Neural cell (in vitro differentiated cells): ENCODE measurements at regions not wholly inside any gene's neighbourhood (a gene's known extent, or its start where the extent isn't known, plus 50 kb on each side); places are given as distances from the start of the nearest gene placed in this dataset.

Experiments
- H2AFZ ChIP-seq: fragments of 200-600, 300-800 bp; sonication (generic), shearing (Covaris generic); 2 replicates; pipeline ENCODE4 v1.6.0; 2014; ENCODE audit warnings: low read depth, mild to moderate bottlenecking, antibody characterized with exemption, low read length, moderate library complexity
- H3F3A ChIP-seq: fragments of 200-600 bp; shearing (Covaris generic); 2 replicates; pipeline ENCODE4 v1.6.1; 2016; ENCODE audit warnings: mild to moderate bottlenecking, moderate library complexity, mixed read lengths, antibody characterized with exemption, low read length; ENCODE audit not compliant: insufficient read depth, poor library complexity, severe bottlenecking
- H3K27ac ChIP-seq: fragments of 200-600, 300-800 bp; sonication (generic), shearing (Covaris generic); 2 replicates; pipeline ENCODE4 v1.5.1; 2014; ENCODE audit warnings: mild to moderate bottlenecking, low read length, moderate library complexity
- H3K27me3 ChIP-seq: fragments of 300-800, 200-600 bp; sonication (generic), shearing (Covaris generic); 2 replicates; pipeline ENCODE4 v1.6.0; 2014; ENCODE audit warnings: mild to moderate bottlenecking, low read depth, low read length, moderate library complexity; ENCODE audit not compliant: insufficient read depth
- H3K36me3 ChIP-seq: fragments of 300-800, 200-600 bp; sonication (generic), shearing (Covaris generic); 2 replicates; pipeline ENCODE4 v1.5.1; 2014; ENCODE audit warnings: mild to moderate bottlenecking, antibody characterized with exemption, low read length, moderate library complexity; ENCODE audit not compliant: insufficient read depth
- H3K4me2 ChIP-seq: fragments of 300-800, 200-600 bp; sonication (generic), shearing (Covaris generic); 2 replicates; pipeline ENCODE4 v1.6.0; 2014; ENCODE audit warnings: mild to moderate bottlenecking, low read length
- H3K4me3 ChIP-seq: fragments of 300-800, 200-600 bp; sonication (generic), shearing (Covaris generic); 2 replicates; pipeline ENCODE4 v1.5.1; 2014; ENCODE audit warnings: mild to moderate bottlenecking, low read length, moderate library complexity
- H3K79me2 ChIP-seq: fragments of 200-600 bp; shearing (Covaris generic); replicated peaks from 2 replicates; pipeline ENCODE4 v1.6.0; 2014; ENCODE audit warnings: mild to moderate bottlenecking, low read length, moderate library complexity; ENCODE audit not compliant: insufficient read depth
- H3K9ac ChIP-seq: fragments of 300-800, 200-600 bp; sonication (generic), shearing (Covaris generic); 2 replicates; pipeline ENCODE4 v1.6.1; 2016; ENCODE audit warnings: mild to moderate bottlenecking, low read length, mixed read lengths
- H3K9me2 ChIP-seq: fragments of 200-600 bp; shearing (Covaris generic); 2 replicates; pipeline ENCODE4 v1.6.1; 2016; ENCODE audit warnings: mild to moderate bottlenecking, low read length, mixed read lengths; ENCODE audit not compliant: insufficient read depth
- H3K9me3 ChIP-seq: fragments of 200-600, 300-800 bp; sonication (generic), shearing (Covaris generic); 2 replicates; pipeline ENCODE4 v1.6.1; 2016; ENCODE audit warnings: mild to moderate bottlenecking, mixed run types, low read length, moderate library complexity, mixed read lengths
- H4K20me1 ChIP-seq: fragments of 200-600 bp; shearing (Covaris generic); 2 replicates; pipeline ENCODE4 v1.6.1; 2016; ENCODE audit warnings: mild to moderate bottlenecking, mixed run types; ENCODE audit not compliant: insufficient read depth
- EP300 ChIP-seq: fragments of 450-650 bp; conservative IDR thresholded peaks from 2 replicates; pipeline ENCODE4 v1.6.1; 2014; ENCODE audit warnings: antibody characterized with exemption, mild to moderate bottlenecking, moderate library complexity; ENCODE audit not compliant: poor library complexity, severe bottlenecking
- EZH2 ChIP-seq: fragments of 200-600, 300-800 bp; shearing (Covaris generic), sonication (generic); IDR thresholded peaks from 2 replicates; pipeline ENCODE4 v1.6.1; 2014; ENCODE audit warnings: antibody characterized with exemption, low read length, borderline replicate concordance, mild to moderate bottlenecking; ENCODE audit not compliant: insufficient read depth, poor library complexity, severe bottlenecking
- MXI1 ChIP-seq: fragments of 450-650 bp; conservative IDR thresholded peaks from 2 replicates; pipeline ENCODE4 v1.6.1; 2014; ENCODE audit warnings: antibody characterized with exemption, mild to moderate bottlenecking; ENCODE audit not compliant: poor library complexity, severe bottlenecking
- POLR2AphosphoS5 ChIP-seq: IDR thresholded peaks from 2 replicates; pipeline ENCODE4 v1.6.1; 2012
- RAD21 ChIP-seq: fragments of 450-650 bp; conservative IDR thresholded peaks from 2 replicates; pipeline ENCODE4 v1.6.1; 2014; ENCODE audit warnings: antibody characterized with exemption, mild to moderate bottlenecking, moderate library complexity
- SMC3 ChIP-seq: fragments of 450-650 bp; conservative IDR thresholded peaks from 2 replicates; pipeline ENCODE4 v1.6.1; 2014; ENCODE audit warnings: antibody characterized with exemption, mild to moderate bottlenecking, moderate library complexity; ENCODE audit not compliant: poor library complexity
- TAF1 ChIP-seq: IDR thresholded peaks from 2 replicates; pipeline ENCODE4 v1.6.1; 2012; ENCODE audit warnings: low read depth
- TF ChIP-seq, protein P1 (sequence below): fragments of 450-650 bp; IDR thresholded peaks from 2 replicates; pipeline ENCODE4 v1.5.1; 2014; ENCODE audit warnings: antibody characterized with exemption, mild to moderate bottlenecking, moderate library complexity; ENCODE audit not compliant: poor library complexity, severe bottlenecking
- TF ChIP-seq, protein P2 (sequence below): IDR thresholded peaks from 2 replicates; pipeline ENCODE4 v1.6.1; 2012; ENCODE audit warnings: borderline replicate concordance

DNA sequence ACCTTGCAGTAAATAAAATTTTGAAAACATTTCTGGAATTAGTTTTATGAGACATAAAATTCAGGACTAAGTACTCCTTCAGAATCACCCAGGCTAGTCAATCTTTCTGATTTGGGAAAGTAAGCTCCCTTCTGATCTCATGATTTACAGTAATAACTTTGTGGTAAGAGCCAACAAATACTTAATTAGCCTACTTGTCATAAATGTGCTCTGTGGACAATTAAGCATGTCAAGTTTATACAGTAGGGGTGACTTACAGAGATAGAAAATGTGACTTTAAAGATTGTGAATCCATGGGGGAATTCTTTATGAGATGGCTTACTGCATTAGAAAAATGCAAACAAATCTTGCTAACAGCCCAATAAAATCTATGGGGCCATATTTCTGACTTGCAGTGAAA is 616.9 kb upstream of the GHITM start:
- Histone ChIP-seq H3K9ac (no peak overlapping the region), H4K20me1 (no peaks in the 10 kb centered on the region), H3K4me3 (no peak overlapping the region), H3K27me3 (no peaks in the 10 kb centered on the region), H3F3A (no peaks in the 10 kb centered on the region), H3K9me2 (no peaks in the 10 kb centered on the region), H3K36me3 (no peaks in the 10 kb centered on the region), H3K9me3 (no peaks in the 10 kb centered on the region), H3K79me2 (no peaks in the 10 kb centered on the region), H2AFZ (no peak overlapping the region), H3K4me2 (no peak overlapping the region), H3K27ac (no peak overlapping the region)
- no peak for TF ChIP-seq SMC3
- TF ChIP-seq MXI1: no peak
- TF ChIP-seq POLR2AphosphoS5: no peak
- TF ChIP-seq, protein P1, sequence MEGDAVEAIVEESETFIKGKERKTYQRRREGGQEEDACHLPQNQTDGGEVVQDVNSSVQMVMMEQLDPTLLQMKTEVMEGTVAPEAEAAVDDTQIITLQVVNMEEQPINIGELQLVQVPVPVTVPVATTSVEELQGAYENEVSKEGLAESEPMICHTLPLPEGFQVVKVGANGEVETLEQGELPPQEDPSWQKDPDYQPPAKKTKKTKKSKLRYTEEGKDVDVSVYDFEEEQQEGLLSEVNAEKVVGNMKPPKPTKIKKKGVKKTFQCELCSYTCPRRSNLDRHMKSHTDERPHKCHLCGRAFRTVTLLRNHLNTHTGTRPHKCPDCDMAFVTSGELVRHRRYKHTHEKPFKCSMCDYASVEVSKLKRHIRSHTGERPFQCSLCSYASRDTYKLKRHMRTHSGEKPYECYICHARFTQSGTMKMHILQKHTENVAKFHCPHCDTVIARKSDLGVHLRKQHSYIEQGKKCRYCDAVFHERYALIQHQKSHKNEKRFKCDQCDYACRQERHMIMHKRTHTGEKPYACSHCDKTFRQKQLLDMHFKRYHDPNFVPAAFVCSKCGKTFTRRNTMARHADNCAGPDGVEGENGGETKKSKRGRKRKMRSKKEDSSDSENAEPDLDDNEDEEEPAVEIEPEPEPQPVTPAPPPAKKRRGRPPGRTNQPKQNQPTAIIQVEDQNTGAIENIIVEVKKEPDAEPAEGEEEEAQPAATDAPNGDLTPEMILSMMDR: no peak
- TF ChIP-seq EZH2: no peak
- no peak for TF ChIP-seq EP300
- TF ChIP-seq, protein P2, sequence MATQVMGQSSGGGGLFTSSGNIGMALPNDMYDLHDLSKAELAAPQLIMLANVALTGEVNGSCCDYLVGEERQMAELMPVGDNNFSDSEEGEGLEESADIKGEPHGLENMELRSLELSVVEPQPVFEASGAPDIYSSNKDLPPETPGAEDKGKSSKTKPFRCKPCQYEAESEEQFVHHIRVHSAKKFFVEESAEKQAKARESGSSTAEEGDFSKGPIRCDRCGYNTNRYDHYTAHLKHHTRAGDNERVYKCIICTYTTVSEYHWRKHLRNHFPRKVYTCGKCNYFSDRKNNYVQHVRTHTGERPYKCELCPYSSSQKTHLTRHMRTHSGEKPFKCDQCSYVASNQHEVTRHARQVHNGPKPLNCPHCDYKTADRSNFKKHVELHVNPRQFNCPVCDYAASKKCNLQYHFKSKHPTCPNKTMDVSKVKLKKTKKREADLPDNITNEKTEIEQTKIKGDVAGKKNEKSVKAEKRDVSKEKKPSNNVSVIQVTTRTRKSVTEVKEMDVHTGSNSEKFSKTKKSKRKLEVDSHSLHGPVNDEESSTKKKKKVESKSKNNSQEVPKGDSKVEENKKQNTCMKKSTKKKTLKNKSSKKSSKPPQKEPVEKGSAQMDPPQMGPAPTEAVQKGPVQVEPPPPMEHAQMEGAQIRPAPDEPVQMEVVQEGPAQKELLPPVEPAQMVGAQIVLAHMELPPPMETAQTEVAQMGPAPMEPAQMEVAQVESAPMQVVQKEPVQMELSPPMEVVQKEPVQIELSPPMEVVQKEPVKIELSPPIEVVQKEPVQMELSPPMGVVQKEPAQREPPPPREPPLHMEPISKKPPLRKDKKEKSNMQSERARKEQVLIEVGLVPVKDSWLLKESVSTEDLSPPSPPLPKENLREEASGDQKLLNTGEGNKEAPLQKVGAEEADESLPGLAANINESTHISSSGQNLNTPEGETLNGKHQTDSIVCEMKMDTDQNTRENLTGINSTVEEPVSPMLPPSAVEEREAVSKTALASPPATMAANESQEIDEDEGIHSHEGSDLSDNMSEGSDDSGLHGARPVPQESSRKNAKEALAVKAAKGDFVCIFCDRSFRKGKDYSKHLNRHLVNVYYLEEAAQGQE: no peak
- no peak for TF ChIP-seq TAF1
- no peak for TF ChIP-seq RAD21

DNA sequence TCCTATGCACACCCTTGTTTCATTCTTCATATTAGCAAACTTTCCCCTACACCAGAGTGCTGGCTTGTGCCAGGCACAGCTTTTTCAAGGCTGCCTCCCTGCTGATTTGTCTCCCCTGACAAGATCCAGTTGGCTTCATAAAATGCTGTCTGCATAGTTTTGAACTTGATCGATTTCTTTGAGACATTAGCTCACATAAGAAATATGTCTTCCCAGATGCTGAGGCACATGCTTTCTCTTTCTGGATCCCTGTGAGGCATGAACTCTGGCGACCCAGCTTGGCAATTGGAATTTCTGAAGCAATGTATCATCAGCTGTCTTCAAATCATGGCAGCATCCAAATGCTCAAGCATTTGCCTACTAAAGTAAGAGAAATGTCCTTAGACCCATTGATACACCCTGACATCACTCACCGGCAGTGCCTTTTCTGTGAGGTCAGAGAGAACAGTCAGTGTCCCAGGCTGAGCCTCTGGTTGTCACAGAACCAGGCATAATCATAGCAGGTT is 616.4 kb upstream of the GHITM start:
- Histone ChIP-seq H3K36me3 (no peaks in the 10 kb centered on the region), H3K79me2 (no peaks in the 10 kb centered on the region), H3K27ac (no peak overlapping the region), H3F3A (no peaks in the 10 kb centered on the region), H3K4me3 (no peak overlapping the region), H3K27me3 (no peaks in the 10 kb centered on the region), H3K9ac (no peak overlapping the region), H3K4me2 (no peak overlapping the region), H2AFZ (no peak overlapping the region), H3K9me2 (no peaks in the 10 kb centered on the region), H3K9me3 (no peaks in the 10 kb centered on the region), H4K20me1 (no peaks in the 10 kb centered on the region)
- TF ChIP-seq, protein P2: no peak
- TF ChIP-seq MXI1 (no peak), SMC3 (no peak), RAD21 (no peak), EZH2 (no peak), EP300 (no peak), POLR2AphosphoS5 (no peak), TAF1 (no peak)
- TF ChIP-seq, protein P1: no peak
